AG04450 (cell line): ENCODE measurements at regions not wholly inside any gene's neighbourhood (a gene's known extent, or its start where the extent isn't known, plus 50 kb on each side); places are given as distances from the start of the nearest gene placed in this dataset.
A peak's percentile ranks its signal among the peaks of the same experiment; 100 is the strongest.

Experiments
- CTCF ChIA-PET: fragments of 300-600, 350-600 bp; formaldehyde crosslinking; extraction: SDS; loops from one replicate; lab custom pipeline; 2022; ENCODE audit warnings: antibody characterized with exemption, inconsistent platforms; lab: Charles Lee
- POLR2A ChIA-PET: fragments of 350-600 bp; formaldehyde crosslinking; extraction: SDS; loops from one replicate; lab custom pipeline; 2021; ENCODE audit warnings: antibody characterized with exemption, inconsistent platforms; lab: Yijun Ruan, JAX
- DNase-seq: peaks from one replicate; pipeline ENCODE4 v3.0.0-alpha.2; 2011; ENCODE audit warnings: low read depth, low spot score
- H3K27ac ChIP-seq: one replicate; pipeline ENCODE4 v1.5.1; 2012; ENCODE audit warnings: low read depth, low read length, control low read depth
- H3K27me3 ChIP-seq: one replicate; pipeline ENCODE4 v1.6.0; 2012; ENCODE audit warnings: low read length; ENCODE audit not compliant: control insufficient read depth, insufficient read depth
- H3K4me3 ChIP-seq: 2 replicates; pipeline ENCODE4 v1.5.1; 2011; ENCODE audit warnings: mild to moderate bottlenecking, low read depth, low read length, control low read depth
- H3K9me3 ChIP-seq: 2 replicates; pipeline ENCODE4 v1.5.1; 2012; ENCODE audit warnings: low read length; ENCODE audit not compliant: control insufficient read depth, insufficient read depth
- TF ChIP-seq, protein P1 (sequence below): IDR thresholded peaks from 2 replicates; pipeline ENCODE4 v1.5.1; 2011; ENCODE audit warnings: low read depth, low read length, control low read depth, inconsistent platforms

GRCh38 chr1:75991497-75992114 is 59.4 kb upstream of the ASB17 start:
- CTCF ChIA-PET: interaction anchor here (0.6 to 2.8 kb wide), 7 partner anchors 14 to 1172 kb away, joined by 3 to 18 read pairs (median 4); no protein-coding TSS in a partner anchor
- no peaks in the 10 kb centered on the region for H3K27me3 ChIP-seq
- no peak overlapping the region for H3K27ac ChIP-seq
- POLR2A ChIA-PET: no interaction called here
- H3K9me3 ChIP-seq: no peaks in the 10 kb centered on the region
- H3K4me3 ChIP-seq: no peak overlapping the region
- TF ChIP-seq, protein P1, sequence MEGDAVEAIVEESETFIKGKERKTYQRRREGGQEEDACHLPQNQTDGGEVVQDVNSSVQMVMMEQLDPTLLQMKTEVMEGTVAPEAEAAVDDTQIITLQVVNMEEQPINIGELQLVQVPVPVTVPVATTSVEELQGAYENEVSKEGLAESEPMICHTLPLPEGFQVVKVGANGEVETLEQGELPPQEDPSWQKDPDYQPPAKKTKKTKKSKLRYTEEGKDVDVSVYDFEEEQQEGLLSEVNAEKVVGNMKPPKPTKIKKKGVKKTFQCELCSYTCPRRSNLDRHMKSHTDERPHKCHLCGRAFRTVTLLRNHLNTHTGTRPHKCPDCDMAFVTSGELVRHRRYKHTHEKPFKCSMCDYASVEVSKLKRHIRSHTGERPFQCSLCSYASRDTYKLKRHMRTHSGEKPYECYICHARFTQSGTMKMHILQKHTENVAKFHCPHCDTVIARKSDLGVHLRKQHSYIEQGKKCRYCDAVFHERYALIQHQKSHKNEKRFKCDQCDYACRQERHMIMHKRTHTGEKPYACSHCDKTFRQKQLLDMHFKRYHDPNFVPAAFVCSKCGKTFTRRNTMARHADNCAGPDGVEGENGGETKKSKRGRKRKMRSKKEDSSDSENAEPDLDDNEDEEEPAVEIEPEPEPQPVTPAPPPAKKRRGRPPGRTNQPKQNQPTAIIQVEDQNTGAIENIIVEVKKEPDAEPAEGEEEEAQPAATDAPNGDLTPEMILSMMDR: peak; percentile 84
- peak; percentile 61 for DNase-seq

DNA sequence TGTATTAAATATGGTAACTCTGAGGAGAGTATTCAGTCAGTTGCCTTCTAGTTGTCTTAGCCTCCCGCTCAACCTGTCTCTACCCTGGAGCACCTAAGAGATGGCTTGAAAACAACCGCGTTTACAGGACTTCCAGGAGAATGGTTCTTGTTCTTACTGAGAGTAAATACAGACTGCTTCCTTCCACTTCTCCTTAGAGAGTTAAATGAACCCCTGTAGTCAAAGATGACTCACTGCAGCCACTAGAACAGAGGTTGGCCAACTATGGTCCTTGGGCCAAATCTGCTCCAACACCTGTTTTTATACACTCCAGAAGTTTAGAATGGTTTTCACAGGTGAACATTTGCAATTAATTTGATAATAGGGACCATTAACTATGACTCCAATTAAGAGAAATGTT is 60.1 kb upstream of the ASB17 start:
- Histone ChIP-seq H3K4me3 (no peak overlapping the region), H3K9me3 (no peaks in the 10 kb centered on the region), H3K27ac (no peak overlapping the region), H3K27me3 (no peaks in the 10 kb centered on the region)
- ChIA-PET POLR2A (no interaction called here), CTCF (interaction anchor here (0.6 to 2.8 kb wide), 2 partner anchors 13 to 121 kb away, joined by 4 to 18 read pairs; no protein-coding TSS in a partner anchor)
- TF ChIP-seq, protein P1: no peak
- DNase-seq: no peak

DNA sequence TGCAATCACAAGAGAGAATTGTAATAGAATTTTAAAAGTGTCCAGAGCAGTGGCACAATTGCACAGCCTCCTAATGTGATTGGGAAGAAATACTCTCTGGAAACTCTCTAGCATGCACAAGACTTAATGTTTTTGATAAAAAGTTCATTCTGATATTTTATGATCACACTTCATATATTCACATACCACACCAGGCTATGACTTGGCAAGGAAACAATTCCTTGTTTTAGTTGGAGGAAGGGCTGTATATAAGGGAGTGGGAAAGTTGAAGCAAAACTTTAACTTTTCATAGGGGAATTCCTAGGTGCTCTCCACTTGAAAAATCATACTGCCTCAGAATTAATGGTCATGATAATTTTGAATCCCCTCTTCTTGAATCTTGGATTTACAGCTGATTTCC is 61.5 kb upstream of the ASB17 start:
- CTCF ChIA-PET: interaction anchor here (2.3 kb wide), 1 partner anchor 159 kb away, joined by 6 read pairs; no protein-coding TSS in a partner anchor
- TF ChIP-seq, protein P1: no peak
- Histone ChIP-seq H3K27ac (no peak overlapping the region), H3K9me3 (no peaks in the 10 kb centered on the region), H3K4me3 (no peak overlapping the region), H3K27me3 (no peaks in the 10 kb centered on the region)
- no peak for DNase-seq
- POLR2A ChIA-PET: no interaction called here

- H3K27me3 ChIP-seq: no peaks in the 10 kb centered on the region
- H3K9me3 ChIP-seq: no peaks in the 10 kb centered on the region; the same call in 1 of the 2 replicates
- DNase-seq: no peak
- POLR2A ChIA-PET: no interaction called here
- CTCF ChIA-PET: interaction anchor here (0.6 kb wide), 1 partner anchor 998 kb away, joined by 3 read pairs; no protein-coding TSS in a partner anchor
- TF ChIP-seq, protein P1: no peak
- H3K4me3 ChIP-seq: no peak overlapping the region
- H3K27ac ChIP-seq: no peak overlapping the region
Measured at GRCh38 chr1:75996196-75996595, 64.0 kb upstream of the ASB17 start.

- no peak overlapping the region for H3K27ac ChIP-seq
- TF ChIP-seq, protein P1: no peak
- H3K4me3 ChIP-seq: no peak overlapping the region
- H3K9me3 ChIP-seq: no peaks in the 10 kb centered on the region; the same call in 1 of the 2 replicates
- POLR2A ChIA-PET: no interaction called here
- CTCF ChIA-PET: interaction anchor here (0.6 kb wide), 1 partner anchor 435 kb away, joined by 3 read pairs; no protein-coding TSS in a partner anchor
- no peaks in the 10 kb centered on the region for H3K27me3 ChIP-seq
- no peak for DNase-seq
Measured at GRCh38 chr1:75999034-75999433, 66.8 kb upstream of the ASB17 start.
